SK-N-SH (cell line): ENCODE measurements at regions not wholly inside any gene's neighbourhood (a gene's known extent, or its start where the extent isn't known, plus 50 kb on each side); places are given as distances from the start of the nearest gene placed in this dataset.
"Not testable (repeated sequence)": the region's sequence is repeated elsewhere in the genome, so short reads cannot be mapped to it uniquely, and the experiment has no call there.

Source experiments
- CHD2 ChIP-seq: fragments of 150-350 bp; IDR thresholded peaks from 2 replicates; pipeline ENCODE4 v1.6.1; 2018; ENCODE audit warnings: low read length; ENCODE audit not compliant: partially characterized antibody
- CTCF ChIP-seq: fragments of 200-600 bp; sonication (generic); IDR thresholded peaks from 2 replicates; pipeline ENCODE4 v1.6.1; 2017; ENCODE audit warnings: antibody characterized with exemption, mild to moderate bottlenecking, moderate library complexity
- EP300 ChIP-seq, 2 experiments: IDR thresholded peaks; 2 replicates each; pipeline versions ENCODE4 v1.4.0 to v1.6.1; 2012; ENCODE audit warnings: borderline replicate concordance in 1 of 2, low read depth in 1 of 2, low read length in 1 of 2
- EZH2phosphoT487 ChIP-seq: fragments of 200-600 bp; sonication (generic); IDR thresholded peaks from 2 replicates; pipeline ENCODE4 v1.6.1; 2017; ENCODE audit warnings: low read depth, mixed run types, mild to moderate bottlenecking, antibody characterized with exemption, moderate library complexity, borderline replicate concordance
- GABPA ChIP-seq: IDR thresholded peaks from 2 replicates; pipeline ENCODE4 v1.4.0; 2012; ENCODE audit warnings: low read depth, mild to moderate bottlenecking
- MAX ChIP-seq: IDR thresholded peaks from 2 replicates; pipeline ENCODE4 v1.4.0; 2012; ENCODE audit warnings: low read depth
- MEF2A ChIP-seq: IDR thresholded peaks from 2 replicates; pipeline ENCODE4 v1.4.0; 2012; ENCODE audit warnings: low read depth, borderline replicate concordance
- MXI1 ChIP-seq: IDR thresholded peaks from 2 replicates; pipeline ENCODE4 v1.6.1; 2012; ENCODE audit warnings: mild to moderate bottlenecking, low read depth, low read length, improper control_type of control experiment
- POLR2AphosphoS5 ChIP-seq: IDR thresholded peaks from 2 replicates; pipeline ENCODE4 v1.6.1; 2012; ENCODE audit warnings: low read depth, low read length
- RAD21 ChIP-seq: IDR thresholded peaks from 2 replicates; pipeline ENCODE4 v1.6.1; 2012; ENCODE audit warnings: mild to moderate bottlenecking, low read length
- RCOR1 ChIP-seq: fragments of 150-350 bp; IDR thresholded peaks from 2 replicates; pipeline ENCODE4 v1.6.1; 2017; ENCODE audit warnings: antibody characterized with exemption, low read length
- REST ChIP-seq: IDR thresholded peaks from 2 replicates; pipeline ENCODE4 v1.6.1; 2012; ENCODE audit warnings: mild to moderate bottlenecking, low read depth, low read length, moderate library complexity
- RFX5 ChIP-seq: IDR thresholded peaks from 2 replicates; pipeline ENCODE4 v1.6.1; 2012; ENCODE audit warnings: mild to moderate bottlenecking, improper control_type of control experiment, low read length
- YY1 ChIP-seq: IDR thresholded peaks from 2 replicates; pipeline ENCODE4 v1.4.0; 2012; ENCODE audit warnings: low read depth, mild to moderate bottlenecking

- TF ChIP-seq CTCF; MEF2A; EP300 (IDR thresholded peaks at IDR 0.05; ENCODE audit: borderline replicate concordance in 1 of 2, low read depth in 1 of 2, low read length in 1 of 2); RFX5; POLR2AphosphoS5; GABPA; REST; RAD21; MAX; EZH2phosphoT487; CHD2; RCOR1; MXI1; YY1: not testable (repeated sequence)
These were observed 165.0 kb downstream of the POTEC start for GRCh38 chr18:14378376-14378775.
